PC-9 (cell line): ENCODE measurements at regions not wholly inside any gene's neighbourhood (a gene's known extent, or its start where the extent isn't known, plus 50 kb on each side); places are given as distances from the start of the nearest gene placed in this dataset.

Experiments
- CTCF ChIP-seq: fragments of 200-600 bp; sonication (generic); conservative IDR thresholded peaks from 2 replicates; pipeline ENCODE4 v1.6.1; 2017; ENCODE audit warnings: mixed run types, antibody characterized with exemption, mild to moderate bottlenecking, moderate library complexity
- EZH2 ChIP-seq: fragments of 200-600 bp; sonication (generic); IDR thresholded peaks from 2 replicates; pipeline ENCODE4 v1.8.0; 2017; ENCODE audit warnings: antibody characterized with exemption, low read depth

GRCh38 chr20:5482791-5483190, 128.0 kb downstream of the GPCPD1 start:
- no peak for TF ChIP-seq CTCF
- TF ChIP-seq EZH2: no peak
